ENCODE measurements at regions not wholly inside any gene's neighbourhood (a gene's known extent, or its start where the extent isn't known, plus 50 kb on each side); places are given as distances from the start of the nearest gene placed in this dataset.
"Not testable (repeated sequence)": the region's sequence is repeated elsewhere in the genome, so short reads cannot be mapped to it uniquely, and the experiment has no call there.

DNA sequence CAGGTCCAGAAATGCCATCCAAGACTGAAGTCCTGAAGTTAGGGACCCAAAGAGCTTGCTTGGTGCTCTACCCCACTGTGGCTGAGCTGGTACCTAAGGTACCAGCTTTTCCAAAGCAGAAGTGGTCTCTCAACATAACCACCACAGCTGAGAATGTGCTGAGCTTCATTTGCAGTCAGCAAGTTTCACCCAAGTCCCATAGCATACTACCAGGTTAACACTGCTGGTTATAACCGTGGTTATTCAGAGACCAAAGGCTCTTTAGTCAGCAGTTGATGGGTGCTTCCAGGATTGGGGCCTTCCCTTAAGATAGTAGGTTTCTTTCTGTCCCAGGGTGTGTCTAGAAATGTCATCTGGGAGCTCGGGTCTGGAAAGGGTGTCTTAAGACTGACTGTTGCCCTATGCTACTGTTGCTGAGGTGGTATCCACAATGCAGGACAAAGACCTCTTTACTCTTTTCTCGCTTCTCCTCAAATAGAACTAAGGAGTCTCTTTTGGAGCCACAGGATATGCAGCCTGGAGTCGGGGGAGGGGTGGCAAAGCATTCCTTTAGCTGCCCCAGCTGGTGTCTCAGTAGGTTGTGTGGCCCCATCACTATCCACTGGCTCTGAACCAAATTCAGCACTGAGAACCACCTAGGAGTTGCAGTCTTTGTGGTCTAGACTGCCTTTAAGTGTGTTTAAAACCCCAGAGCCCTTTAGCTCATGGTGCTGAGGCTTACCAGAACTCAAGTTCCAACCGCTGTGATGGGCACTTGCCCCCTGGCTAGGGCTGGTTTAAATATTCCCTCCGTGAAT, 354.9 kb upstream of the SEMA3C start:
- DNase-seq, result peak; percentile 2

DNA sequence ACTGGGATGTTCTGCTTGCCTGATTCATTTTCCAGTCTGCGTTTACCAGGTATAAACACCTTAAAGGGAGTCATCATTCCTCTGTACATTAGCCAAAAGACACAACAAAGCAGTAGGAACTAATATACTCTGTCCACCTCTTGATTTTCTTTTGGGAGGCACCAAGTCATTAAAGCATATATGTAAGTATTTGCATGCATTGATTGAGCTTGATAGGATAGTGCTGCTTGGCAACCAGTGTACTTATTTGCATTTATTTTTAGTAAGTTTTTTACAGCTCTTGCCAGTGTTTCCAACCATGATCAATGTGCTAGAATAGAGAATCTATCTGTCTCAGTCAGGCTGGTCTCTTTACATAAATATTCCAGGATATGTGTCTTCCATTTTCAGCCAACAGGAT, 353.3 kb upstream of the SEMA3C start:
- DNase-seq, result no peak

DNA sequence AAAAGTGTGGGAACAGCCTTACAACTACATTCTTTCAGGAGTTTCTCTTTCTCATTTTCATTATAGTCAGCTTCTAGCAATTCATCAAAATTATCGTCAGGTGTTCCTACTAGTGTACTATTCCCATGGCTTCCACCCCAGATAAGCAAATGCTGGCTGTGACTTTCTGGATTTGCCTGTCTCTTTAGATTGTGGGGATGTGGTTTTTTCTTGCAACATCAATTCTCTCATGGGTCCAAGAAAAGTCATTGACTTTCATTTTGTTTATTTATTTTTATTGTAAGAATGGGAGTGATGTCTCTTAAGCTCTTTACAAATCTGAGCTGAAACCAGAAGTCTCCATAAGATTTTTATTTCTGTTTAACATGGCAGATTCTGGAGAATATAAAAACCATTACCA, 349.7 kb upstream of the SEMA3C start:
- no peak for DNase-seq

DNA sequence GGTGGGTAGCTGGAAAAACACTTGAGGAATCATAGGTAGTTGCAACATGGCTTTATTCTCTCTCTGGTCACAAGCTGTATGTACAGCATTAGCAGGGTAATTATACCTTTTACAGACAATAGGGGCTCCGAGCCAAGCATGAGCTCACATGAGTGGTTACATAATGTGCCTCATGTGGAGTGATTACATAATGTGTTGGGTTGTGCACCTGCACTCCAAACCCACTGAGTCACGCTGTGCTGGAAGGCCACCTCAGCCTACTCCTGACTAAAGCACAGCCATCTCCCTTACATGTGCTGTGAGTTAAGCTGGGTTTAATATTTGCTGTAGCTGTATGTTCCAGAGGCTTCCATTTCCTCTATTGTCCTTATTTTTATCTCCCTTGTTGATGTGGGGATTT, 348.7 kb upstream of the SEMA3C start:
- peak; percentile 13 for DNase-seq

GRCh38 chr7:81264116-81264515, 345.3 kb upstream of the SEMA3C start:
- DNase-seq, result no peak

DNA sequence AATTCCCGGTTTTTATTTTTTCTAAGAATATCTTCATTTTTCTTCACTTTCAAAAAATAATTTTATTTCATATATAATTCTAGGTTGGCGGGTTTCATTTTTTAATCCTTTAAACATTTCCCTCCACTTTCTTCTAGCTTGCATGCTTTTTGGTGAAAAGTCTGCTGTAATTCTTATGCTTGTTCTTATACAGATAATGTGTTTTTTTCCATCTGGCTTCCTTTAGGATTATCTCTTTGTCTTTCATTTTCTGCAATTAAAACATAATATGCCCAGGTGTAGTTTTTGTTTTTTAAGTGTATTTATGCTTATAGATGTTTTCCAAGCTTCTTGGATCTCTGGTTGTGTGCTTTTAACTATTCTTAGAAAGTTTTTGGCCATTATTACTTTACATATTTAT, 341.3 kb upstream of the SEMA3C start:
- peak; percentile 6 for DNase-seq

DNA sequence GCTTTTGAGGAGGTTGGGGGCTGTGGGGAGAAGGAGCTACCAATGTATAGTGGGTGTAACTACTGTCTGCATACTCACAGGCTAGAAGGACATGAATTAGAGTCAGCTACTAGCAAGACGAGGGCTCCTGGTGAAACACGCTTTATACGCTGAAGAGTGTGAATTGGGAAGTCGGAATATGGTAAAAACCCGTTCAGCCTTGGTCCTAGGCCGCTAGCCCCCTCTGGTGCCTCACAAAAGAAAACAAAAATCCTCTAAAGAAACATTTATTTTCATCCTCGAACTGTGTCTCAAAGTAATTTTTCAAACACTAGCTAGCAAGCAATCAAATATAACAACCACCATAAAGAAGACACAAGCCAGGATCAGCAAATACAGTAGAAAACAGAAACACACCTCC, 338.1 kb upstream of the SEMA3C start:
- peak; percentile 26 for DNase-seq

DNA sequence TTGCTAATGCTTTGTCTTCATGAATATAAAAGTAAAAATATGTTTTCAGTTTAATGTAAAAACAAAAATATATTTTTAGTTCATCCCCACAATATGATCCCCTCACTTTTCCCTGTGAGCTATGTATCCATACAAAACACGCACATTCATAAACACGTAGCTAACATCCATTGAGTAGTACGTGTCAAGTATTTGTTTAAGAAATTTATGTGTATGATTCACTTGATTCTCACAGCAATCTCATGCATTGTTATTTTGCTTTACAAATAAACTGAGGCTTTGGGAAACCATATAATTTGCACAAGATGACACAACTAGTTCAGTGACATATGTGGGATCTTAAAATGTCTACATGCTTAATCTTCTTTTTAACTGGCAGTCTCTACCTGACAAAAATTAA, 329.6 kb upstream of the SEMA3C start:
- DNase-seq, result no peak

DNA sequence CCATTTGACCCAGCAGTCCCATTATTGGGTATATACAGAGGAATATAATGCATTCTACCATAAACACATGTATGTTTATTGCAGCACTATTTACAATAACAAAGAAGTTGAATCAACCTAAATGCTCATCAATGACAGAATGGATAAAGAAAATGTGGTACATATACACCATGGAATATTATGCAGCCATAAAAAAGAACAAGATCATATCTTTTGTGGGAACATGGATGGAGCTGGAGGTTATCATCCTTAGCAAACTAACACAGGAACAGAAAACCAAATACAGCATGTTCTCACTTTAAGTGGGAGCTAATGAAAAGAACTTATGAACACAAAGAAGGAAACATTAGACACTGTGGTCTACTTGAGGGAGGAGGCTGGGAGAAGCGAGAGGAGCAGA, 328.5 kb upstream of the SEMA3C start:
- not testable (repeated sequence) for DNase-seq

DNA sequence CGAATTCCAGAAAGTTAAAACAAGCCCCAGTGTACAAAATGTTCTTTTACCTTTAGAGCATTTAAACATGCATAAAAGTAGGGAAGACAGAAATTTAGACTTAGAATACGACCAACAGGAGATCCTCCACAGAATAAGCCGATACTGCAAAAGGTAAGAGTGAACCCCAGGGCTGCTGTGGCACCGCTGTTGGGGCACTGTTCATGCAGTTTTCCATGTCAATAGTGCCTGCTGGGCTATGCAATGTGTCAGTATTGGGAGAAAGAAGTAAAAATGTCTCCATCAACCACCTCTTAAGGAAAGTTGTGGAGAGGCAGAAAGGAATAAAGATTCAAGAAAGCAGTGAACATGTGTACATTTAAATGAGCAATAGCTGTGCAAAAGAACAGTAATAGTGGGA, 326.5 kb upstream of the SEMA3C start:
- DNase-seq, result no peak

- peak; percentile 37 for DNase-seq
Measured at GRCh38 chr7:81244224-81244623, 325.4 kb upstream of the SEMA3C start.

DNA sequence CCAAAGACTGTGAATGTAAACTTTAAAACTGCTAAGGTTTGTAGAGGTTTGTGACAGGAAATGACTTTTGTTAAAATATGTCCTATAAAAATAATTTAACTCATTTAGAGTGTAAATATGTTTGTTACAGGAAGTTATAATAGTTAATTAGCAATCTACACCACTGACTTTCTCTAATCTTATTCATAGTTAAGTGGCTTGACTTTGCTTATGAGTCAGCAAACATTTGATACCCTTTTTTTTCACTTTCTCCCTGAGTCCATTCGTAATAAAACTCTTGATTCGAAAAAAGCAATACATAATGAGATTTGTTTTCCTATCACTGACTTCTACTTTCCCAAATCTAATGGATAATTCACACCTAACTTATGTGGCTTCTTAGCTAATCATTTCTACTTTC, 317.7 kb upstream of the SEMA3C start:
- no peak for DNase-seq

GRCh38 chr7:81235997-81236396, 317.1 kb upstream of the SEMA3C start:
- no peak for DNase-seq

DNA sequence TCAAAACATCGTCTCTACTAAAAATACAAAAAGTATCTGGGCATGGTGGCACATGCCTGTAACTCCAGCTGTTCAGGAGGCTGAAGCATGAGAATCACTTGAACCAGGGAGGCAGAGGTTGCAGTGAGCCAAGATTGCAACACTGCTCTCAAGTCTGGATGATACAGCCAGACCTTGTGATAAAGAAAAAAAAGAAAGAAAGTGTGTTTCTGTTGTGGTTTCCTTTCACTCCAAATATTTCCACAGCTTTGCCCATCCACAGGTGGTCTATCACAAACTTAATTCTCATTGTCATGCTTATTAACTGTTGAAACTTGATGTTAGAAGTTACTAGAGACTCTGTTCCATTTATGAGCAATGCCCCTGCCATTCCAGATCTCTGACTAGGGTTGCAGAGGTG, 316.0 kb upstream of the SEMA3C start:
- no peak for DNase-seq

DNA sequence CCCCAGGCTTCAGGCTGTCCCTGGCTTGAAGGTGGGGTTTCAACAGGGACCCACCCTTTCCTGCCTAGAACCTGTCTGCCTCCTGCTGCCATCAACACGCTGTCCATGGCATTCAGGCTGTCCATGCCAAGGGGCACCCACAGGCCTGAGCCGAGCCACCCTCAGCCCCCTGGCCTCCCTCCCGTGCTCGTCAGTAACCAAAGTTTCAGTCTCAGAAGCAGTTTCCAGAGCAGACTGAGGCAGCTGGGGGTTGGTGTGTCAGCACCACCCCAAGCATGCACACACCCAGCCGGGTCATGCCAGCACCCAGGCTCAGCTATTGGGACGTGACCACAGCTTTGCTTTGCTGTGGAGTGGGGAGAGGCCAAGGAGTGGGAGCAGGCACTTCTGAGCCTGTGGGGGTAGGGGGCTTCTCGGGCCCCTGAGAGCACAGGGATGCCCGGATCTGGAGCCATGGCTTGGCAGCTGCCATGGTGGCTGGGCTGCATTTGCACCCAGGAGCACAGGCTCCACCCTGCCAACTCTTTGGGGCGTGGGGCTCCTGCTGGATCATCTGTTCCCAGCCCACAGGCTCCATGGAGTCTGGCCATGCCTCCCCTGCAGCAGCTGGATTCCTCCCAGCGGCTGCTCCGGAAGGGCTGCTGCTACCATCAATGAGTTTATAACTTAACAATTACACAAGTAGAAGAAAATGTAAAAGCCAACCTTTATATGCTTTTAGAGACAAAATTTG, 314.5 kb upstream of the SEMA3C start:
- DNase-seq, result no peak

GRCh38 chr7:81232084-81232799, 313.4 kb upstream of the SEMA3C start:
- no peak for DNase-seq

GRCh38 chr7:81231301-81231838, 312.5 kb upstream of the SEMA3C start:
- DNase-seq, result no peak

- DNase-seq, result no peak
Measured at GRCh38 chr7:81226234-81226633, 307.4 kb upstream of the SEMA3C start.

GRCh38 chr7:81222692-81223091, 303.8 kb upstream of the SEMA3C start:
- DNase-seq, result not testable (repeated sequence)

- DNase-seq, result no peak
Measured at GRCh38 chr7:81221527-81222217, 302.8 kb upstream of the SEMA3C start.

DNA sequence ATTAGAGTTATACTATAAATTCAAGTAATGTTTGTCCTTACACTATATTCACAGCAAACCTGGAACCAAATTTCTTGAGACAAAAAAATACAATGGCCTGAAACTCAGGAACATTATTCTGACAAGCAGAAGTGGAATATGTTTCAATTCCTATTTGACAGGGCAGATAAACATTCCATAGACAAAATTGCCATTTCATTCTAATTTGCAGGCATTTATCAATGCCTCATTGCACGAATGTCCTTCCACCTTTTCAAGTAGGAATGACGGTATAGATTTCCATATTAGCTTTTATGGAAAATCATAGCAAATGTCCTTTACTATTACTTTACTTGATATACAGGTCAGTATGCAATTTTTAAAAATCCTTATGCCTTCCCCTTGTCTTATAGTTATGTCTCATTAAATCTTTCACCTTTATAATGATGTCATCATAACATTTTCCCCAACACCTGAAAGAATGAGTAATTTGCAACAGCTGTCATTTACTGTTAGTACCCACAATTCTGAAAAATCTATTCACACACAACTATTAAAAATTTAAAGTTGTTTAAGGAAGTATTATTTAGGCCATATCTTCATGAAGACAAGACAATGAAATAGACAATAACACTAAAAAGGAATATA, 299.7 kb upstream of the SEMA3C start:
- no peak for DNase-seq

DNA sequence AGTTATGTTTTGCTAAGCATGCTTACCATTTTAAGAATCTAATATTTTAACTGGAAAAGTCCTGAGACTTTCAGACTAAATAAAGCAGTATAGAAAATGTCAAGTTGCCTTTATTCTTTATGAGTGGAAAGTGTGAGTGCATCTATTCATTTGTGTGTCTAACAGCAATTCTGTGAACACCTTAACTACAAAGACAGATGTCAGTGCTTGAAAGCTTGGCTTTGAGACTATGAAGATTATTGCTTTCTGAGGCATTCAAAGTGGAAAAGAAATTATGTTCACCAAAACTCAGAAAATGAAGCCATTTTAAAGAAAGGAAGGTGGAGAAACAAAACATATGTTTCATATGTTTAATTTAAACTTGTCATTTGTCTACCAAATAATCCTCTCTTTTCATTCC, 294.5 kb upstream of the SEMA3C start:
- DNase-seq, result no peak

DNA sequence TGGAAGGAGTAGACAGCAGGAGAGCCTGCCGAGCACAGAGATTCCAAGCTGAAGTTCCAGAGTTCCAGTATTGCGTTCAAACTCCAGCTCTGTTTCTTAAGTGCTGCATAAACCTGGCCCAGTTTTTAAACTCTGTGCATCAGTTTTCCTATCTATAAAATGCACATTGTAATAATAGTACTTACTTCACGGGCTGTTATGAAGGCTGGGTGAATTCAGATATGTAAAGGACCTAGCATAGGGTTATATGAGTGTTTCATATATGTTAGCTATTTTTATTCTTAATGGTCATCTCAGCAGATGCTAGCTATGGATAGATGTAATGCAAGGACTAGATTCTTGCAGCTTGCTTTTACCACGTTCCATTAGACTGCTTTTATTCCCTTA, 293.1 kb upstream of the SEMA3C start:
- no peak for DNase-seq
